Upper lobe of left lung (tissue), 4 donors: ENCODE measurements at regions not wholly inside any gene's neighbourhood (a gene's known extent, or its start where the extent isn't known, plus 50 kb on each side); places are given as distances from the start of the nearest gene placed in this dataset.

Source experiments
- CTCF ChIP-seq, 6 experiments: fragments of 450-650 bp in 4 of 6; fragments of 200-600 bp in 2 of 6; sonication (generic) in 2 of 6; IDR thresholded peaks; one replicate each; pipeline ENCODE4 v1.5.1; 2016 to 2019; ENCODE audit warnings: antibody characterized with exemption in 6 of 6
- POLR2A ChIP-seq, 4 donors: fragments of 450-650 bp; IDR thresholded peaks; one replicate each; pipeline ENCODE4 v1.5.1; 2016 to 2017; ENCODE audit warnings: antibody characterized with exemption in 4 of 4, mild to moderate bottlenecking in 2 of 4

DNA sequence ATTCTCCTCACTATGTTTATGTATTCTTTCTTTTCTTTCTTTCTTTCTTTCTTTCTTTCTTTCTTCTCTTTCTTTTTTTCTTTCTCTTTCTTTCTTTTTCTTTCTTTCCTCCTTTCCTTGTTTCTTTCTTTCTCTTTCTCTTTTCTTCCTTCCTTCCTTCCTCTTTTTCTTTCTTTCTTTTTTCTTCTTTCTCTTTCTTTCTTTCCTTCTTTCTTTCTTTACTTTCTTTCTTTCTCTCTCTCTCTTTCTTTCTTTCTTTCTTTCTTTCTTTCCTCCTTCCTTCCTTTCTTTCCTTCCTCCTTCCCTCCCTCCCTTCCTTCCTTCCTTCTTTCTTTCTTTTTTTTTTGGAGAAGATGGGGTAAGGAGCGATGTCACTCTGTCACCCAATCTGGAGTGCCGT, 1405.5 kb downstream of the SLITRK5 start:
- TF ChIP-seq CTCF (IDR thresholded peaks at IDR 0.05) (no peak), POLR2A (IDR thresholded peaks at IDR 0.05) (no peak)
